ENCODE measurements at regions not wholly inside any gene's neighbourhood (a gene's known extent, or its start where the extent isn't known, plus 50 kb on each side); places are given as distances from the start of the nearest gene placed in this dataset.

DNA sequence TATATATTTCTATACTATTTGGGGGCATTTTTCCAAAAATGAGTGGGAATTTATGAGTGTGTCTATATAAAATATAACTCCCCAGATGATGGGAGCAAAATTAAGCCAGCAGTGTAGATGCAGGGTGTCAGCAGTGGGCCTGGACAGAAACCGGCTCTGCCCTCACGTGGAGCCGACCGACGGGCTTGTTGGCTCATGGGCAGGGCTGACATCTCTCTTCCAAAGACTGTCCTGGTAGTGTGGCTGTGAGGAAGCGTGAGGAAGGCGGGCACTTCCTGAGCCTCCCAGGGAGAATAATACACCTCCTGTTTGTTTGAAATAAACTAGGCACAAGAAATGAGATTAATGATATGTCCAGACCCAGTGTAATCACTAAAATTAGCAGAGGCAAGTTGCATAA, 206.5 kb downstream of the TEX29 start:
- peaks cover 10% of the 10 kb centered on the region for H3K27me3 Mint-ChIP-seq
- ChIA-PET CTCF (no interaction called here), POLR2A (no interaction called here)
- no peak overlapping the region for H3K4me3 Mint-ChIP-seq
- TF ChIP-seq, protein P1, sequence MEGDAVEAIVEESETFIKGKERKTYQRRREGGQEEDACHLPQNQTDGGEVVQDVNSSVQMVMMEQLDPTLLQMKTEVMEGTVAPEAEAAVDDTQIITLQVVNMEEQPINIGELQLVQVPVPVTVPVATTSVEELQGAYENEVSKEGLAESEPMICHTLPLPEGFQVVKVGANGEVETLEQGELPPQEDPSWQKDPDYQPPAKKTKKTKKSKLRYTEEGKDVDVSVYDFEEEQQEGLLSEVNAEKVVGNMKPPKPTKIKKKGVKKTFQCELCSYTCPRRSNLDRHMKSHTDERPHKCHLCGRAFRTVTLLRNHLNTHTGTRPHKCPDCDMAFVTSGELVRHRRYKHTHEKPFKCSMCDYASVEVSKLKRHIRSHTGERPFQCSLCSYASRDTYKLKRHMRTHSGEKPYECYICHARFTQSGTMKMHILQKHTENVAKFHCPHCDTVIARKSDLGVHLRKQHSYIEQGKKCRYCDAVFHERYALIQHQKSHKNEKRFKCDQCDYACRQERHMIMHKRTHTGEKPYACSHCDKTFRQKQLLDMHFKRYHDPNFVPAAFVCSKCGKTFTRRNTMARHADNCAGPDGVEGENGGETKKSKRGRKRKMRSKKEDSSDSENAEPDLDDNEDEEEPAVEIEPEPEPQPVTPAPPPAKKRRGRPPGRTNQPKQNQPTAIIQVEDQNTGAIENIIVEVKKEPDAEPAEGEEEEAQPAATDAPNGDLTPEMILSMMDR (IDR thresholded peaks at IDR 0.05) = no peak
- H3K36me3 Mint-ChIP-seq (ENCODE audit: low read depth) = no peaks in the 10 kb centered on the region
- no peaks in the 10 kb centered on the region for H3K9me3 Mint-ChIP-seq
- no peak for ATAC-seq
- no peaks in the 10 kb centered on the region for H3K4me1 Mint-ChIP-seq (ENCODE audit: low read depth)
- intact Hi-C loops (cut with micrococcal nuclease) = no loop called here
- DNase-seq = no peak
- no peak overlapping the region for H3K27ac Mint-ChIP-seq

DNA sequence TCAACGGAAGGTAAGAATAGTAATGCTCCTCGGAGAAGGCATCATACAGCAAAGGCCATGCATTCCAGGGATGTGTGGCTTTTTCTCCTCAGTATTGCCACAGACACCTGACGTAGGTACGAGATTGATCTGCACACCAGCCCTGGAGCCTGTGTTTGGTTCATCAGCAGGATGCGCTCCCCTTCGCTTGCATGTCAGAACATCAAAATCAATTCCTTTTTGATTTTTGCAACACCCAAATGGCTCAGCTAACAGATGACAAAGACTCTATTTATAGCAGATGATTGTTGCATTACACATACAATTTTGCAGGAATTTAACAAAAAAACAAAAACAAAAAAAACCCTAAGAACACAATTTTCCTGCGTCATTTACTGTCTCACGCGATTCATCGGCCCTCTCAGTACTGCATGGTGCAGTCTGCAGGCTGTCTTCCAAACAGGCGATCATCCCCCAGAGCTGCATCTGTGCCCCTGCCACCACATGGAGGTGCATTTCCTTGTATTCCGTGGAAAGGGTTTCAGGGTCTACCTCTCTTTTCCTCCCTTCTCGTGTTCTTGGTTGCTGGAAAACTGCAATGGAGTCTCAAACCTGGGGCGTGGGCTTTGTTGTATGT, 207.3 kb downstream of the TEX29 start:
- ChIA-PET CTCF (no interaction called here), POLR2A (no interaction called here)
- intact Hi-C loops (cut with micrococcal nuclease) = no loop called here
- H3K27me3 Mint-ChIP-seq = peaks cover 13% of the 10 kb centered on the region
- no peaks in the 10 kb centered on the region for H3K9me3 Mint-ChIP-seq
- DNase-seq (no peak), ATAC-seq (no peak)
- no peak overlapping the region for H3K4me3 Mint-ChIP-seq
- no peaks in the 10 kb centered on the region for H3K4me1 Mint-ChIP-seq (ENCODE audit: low read depth)
- no peaks in the 10 kb centered on the region for H3K36me3 Mint-ChIP-seq (ENCODE audit: low read depth)
- TF ChIP-seq, protein P1 (IDR thresholded peaks at IDR 0.05) = no peak
- no peak overlapping the region for H3K27ac Mint-ChIP-seq

DNA sequence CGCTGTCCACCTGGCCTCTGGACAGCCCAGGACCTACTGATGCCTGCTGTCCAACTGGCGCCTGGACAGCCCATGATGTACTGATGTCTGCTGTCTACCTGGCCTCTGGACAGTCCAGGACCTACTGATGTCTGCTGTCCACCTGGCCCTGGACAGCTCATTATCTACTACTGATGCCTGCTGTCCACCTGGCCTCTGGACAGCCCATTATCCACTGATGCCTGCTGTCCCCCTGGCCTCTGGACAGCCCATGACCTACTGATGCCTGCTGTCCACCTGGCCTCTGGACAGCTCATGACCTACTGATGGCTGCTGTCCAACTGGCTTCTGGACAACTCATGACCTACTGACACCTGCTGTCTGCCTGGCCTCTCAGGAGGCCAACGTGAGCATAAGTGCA, 208.1 kb downstream of the TEX29 start:
- TF ChIP-seq, protein P1 (IDR thresholded peaks at IDR 0.05) = no peak
- no peaks in the 10 kb centered on the region for H3K36me3 Mint-ChIP-seq (ENCODE audit: low read depth)
- ATAC-seq = no peak
- ChIA-PET POLR2A (no interaction called here), CTCF (no interaction called here)
- intact Hi-C loops (cut with micrococcal nuclease) = no loop called here
- no peak overlapping the region for H3K4me3 Mint-ChIP-seq
- no peak overlapping the region for H3K27ac Mint-ChIP-seq
- no peaks in the 10 kb centered on the region for H3K9me3 Mint-ChIP-seq
- H3K27me3 Mint-ChIP-seq = peaks cover 19% of the 10 kb centered on the region
- H3K4me1 Mint-ChIP-seq (ENCODE audit: low read depth) = no peaks in the 10 kb centered on the region
- DNase-seq = no peak

DNA sequence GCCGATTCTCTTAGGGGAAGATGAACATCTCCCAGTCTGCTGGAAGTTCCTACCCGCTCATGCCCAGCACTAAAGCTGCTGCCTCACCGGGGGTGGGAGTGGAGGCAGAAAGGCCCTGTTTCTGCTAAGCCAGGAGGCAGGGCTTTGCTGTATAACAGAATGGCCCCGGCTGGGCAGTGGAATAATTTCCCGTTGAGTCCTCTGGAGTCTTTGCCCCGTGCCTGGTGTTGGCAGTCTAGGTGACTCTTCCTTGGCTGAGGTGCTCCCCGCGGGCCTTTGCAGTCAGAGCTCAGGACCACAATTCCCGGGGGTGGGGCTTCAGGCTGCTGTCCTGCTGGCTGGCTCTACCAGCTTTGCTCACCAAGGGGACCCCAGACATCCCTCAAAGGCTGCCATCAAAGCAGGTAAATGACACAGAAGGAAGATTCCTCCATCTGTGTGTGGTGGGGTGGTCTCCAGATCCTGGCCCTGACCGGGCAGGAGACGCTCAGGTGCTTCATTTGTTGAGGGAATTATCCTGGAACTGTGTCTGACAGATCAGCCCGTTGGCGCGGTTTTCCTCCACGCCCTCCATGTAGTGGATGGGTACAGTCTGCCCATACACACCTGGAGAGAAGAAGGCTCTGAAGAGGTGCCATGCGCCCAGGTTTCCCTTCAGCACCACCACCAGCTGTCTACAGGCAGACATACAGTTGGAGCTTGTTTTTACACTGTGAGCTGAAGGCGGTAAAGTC, 209.9 kb downstream of the TEX29 start:
- DNase-seq = no peak
- no peak for ATAC-seq
- Mint-ChIP-seq H3K9me3 (no peaks in the 10 kb centered on the region), H3K36me3 (ENCODE audit: low read depth) (no peaks in the 10 kb centered on the region), H3K4me1 (ENCODE audit: low read depth) (no peaks in the 10 kb centered on the region), H3K4me3 (no peak overlapping the region), H3K27ac (no peak overlapping the region), H3K27me3 (peaks cover 21% of the 10 kb centered on the region)
- ChIA-PET CTCF (no interaction called here), POLR2A (no interaction called here)
- intact Hi-C loops (cut with micrococcal nuclease) = no loop called here
- TF ChIP-seq, protein P1 (IDR thresholded peaks at IDR 0.05) = no peak

DNA sequence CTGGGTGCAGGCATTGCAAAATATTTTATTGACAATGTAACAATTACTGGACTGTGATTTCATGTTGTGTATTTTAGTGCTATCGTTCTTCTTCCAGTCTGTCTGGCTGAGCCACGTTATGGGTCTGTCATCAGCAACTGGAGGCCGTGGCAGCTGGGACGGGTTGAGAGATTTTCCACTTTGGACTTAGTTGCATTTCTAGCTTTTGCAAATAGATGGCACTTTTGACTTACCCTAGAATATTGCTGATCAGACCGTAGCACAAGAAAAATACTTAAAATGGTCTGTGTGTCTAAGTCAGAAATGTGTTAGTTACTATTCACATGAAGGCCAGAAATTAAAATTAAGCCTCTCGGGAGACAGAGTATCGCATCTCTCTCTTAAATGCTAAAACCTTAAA, 211.1 kb downstream of the TEX29 start:
- H3K36me3 Mint-ChIP-seq (ENCODE audit: low read depth) = no peaks in the 10 kb centered on the region
- no peaks in the 10 kb centered on the region for H3K4me1 Mint-ChIP-seq (ENCODE audit: low read depth)
- ChIA-PET POLR2A (no interaction called here), CTCF (no interaction called here)
- intact Hi-C loops (cut with micrococcal nuclease) = no loop called here
- H3K27me3 Mint-ChIP-seq = peaks cover 27% of the 10 kb centered on the region
- no peak overlapping the region for H3K4me3 Mint-ChIP-seq
- no peaks in the 10 kb centered on the region for H3K9me3 Mint-ChIP-seq
- H3K27ac Mint-ChIP-seq = no peak overlapping the region
- ATAC-seq = no peak
- TF ChIP-seq, protein P1 (IDR thresholded peaks at IDR 0.05) = no peak
- no peak for DNase-seq
